Occipital lobe (tissue), 1 donor: ENCODE measurements at regions not wholly inside any gene's neighbourhood (a gene's known extent, or its start where the extent isn't known, plus 50 kb on each side); places are given as distances from the start of the nearest gene placed in this dataset.

Experiments used
- DNase-seq: peaks from one replicate; lab custom pipeline; 2025; lab: John Stamatoyannopoulos, UW

DNA sequence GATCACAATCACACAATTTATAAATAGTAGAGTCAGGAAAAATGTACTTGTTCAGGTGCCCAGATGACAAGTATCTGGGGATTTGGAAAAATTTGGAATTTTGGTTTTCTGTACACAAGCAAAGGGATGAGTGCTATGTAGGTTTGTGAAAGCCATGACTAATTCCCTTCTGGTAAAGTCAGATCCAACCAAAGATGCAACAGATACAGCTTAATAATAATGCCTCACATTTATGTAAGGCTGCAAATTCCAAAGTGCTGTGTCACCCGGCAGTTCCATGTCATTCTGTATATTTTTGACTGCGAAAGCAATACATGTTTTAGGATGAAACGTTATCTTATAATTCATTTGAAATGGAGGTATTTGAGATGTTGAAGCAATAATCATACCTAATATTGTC lies 102.7 kb upstream of the AGBL1 start:
- DNase-seq = no peak

DNA sequence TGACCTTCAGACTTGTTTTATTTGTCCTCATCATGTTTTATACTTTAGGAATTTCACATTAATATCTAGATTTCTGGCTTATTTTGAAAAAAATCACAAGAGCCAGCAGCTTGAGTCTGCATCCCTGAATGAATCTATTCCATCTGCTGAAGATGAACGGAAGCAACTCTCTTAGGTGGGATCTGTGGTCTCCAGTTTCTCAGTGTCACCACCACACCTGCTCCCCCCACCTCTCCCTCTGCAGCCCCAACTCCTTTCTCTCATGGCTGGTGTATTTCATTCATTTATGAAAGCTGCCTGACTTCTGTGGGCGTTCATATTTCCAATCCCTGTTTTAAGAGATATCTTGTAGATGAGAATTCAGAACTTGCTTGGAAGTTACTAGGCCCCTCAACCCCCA lies 102.1 kb upstream of the AGBL1 start:
- DNase-seq = no peak

DNA sequence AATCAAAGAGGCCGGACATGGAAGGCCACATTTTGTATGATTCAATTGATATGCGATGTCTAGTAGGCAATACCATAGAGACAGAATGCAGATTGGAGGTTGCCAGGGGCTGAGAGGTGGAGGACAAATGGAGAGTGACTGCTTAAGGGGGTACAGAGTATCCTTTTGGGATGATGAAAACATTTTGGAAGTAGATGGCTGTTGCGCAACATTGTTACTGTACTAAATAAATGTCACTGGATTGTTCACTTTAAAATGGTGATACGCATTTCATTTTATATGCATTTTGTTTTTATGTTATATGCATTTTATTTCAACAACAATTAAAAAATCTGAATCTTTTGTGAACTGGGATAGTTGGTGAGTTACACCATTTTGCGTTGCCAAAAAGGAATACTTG lies 99.7 kb upstream of the AGBL1 start:
- DNase-seq = no peak

DNA sequence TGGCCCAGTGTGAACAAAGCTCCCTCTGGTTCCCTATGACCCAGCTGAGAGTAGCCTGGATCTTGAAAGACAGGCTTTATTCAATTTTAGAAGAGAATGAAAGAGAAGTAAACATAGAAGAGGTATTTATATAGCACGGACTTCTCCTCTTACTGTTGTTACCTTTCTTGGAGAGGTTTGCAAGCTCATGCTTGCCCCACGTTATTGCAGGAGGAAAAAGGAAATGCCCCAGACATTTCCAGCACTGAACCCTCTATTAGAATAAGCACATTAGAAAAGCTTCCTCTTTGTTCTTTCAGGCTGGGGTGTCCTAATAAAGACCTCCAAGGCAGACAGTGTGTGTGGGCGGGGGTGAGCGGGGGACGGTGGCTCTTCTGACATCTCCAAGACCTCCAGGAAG lies 98.7 kb upstream of the AGBL1 start:
- DNase-seq = no peak

DNA sequence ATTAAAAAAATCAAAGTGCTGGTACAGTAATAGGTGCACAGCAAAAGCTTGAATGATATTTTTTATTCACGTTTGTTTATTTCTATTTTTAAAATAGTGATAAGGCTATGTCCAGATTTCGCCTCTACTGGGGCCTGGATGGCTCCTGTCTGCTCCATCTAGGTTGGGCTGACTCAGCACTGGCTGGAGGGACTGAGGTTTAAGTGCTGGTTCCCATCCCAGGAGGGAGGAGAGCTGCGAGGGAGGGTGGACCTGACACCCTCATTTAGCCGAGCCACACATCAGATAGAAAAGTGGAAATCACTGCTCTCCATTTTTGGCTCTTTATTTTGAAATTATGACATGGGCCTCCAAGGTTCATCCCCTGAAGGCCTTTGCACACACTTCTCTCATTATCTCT lies 95.4 kb upstream of the AGBL1 start:
- DNase-seq = no peak

DNA sequence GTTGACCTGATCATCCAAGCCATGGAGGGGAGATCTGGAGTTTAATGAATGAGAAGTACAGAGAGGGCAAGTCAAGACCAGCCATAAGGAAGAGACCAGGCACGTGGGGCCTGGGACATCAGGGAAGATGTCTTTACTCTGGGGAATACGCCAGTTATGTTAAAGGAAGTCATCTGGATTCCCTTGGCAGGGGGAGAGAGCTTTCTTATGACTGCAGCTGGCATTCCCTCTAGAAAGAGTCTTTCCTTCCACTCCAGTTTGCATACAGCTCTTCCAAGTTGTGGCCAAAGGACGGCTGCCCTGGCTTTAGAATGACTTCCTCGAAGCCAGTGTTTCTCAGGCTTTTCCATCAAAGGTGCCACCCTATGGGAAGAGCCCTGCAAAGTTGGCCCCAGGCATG lies 93.6 kb upstream of the AGBL1 start:
- DNase-seq = no peak

DNA sequence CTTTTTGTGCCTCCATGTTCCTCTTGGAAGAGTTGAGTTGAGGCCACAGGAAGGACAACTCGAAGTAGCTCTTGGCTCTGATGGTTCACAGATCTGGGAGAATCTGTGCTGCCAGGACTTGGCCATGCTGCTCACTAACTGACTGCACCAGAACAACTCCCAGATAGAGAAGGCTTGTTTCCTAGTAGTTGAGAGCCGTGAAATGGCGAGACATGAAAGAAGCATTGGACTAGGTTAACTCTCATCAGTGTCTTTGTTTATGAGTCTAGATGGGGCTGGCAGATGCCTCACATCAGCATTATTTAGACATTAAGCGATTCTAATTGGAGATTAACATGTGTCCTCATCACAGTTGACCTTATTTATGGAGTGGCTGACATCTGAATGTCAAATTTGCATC lies 92.9 kb upstream of the AGBL1 start:
- no peak for DNase-seq

DNA sequence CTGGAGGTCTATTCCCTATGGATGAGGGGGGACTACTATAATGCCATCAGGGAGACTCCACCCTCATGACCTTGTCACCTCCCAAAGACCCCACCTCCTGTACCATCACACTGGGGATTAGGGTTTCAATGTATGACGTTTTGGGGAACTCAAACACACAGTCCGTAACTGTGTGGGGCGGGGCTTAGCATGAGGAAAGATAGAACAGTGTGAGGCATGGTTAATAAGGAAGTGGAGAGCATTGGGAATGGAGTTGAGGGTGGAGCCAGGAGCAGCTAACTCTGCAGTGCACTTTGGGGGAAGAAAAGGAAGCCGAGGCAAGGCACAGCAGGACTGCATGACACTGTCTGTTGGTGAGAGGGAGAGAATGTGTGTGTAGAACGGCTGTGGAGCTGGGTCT lies 90.9 kb upstream of the AGBL1 start:
- no peak for DNase-seq

DNA sequence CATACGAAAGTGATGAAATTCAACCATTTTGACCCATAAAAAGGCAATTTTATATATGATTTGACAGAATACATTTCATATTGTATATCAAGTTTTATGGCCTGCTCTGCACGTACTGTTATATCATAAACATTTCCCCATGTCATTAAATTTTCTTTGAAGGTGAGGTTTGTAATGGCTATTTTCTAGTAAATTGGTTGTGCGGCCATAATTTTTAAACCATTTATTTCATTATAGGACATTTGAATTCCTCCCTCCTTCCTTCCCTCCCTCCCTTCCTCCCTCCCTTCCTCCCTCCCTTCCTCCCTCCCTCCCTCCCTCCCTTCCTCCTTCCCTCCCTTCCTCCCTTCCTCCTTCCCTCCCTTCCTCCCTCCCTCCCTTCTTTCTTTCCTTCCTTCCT lies 87.4 kb upstream of the AGBL1 start:
- DNase-seq = no peak

DNA sequence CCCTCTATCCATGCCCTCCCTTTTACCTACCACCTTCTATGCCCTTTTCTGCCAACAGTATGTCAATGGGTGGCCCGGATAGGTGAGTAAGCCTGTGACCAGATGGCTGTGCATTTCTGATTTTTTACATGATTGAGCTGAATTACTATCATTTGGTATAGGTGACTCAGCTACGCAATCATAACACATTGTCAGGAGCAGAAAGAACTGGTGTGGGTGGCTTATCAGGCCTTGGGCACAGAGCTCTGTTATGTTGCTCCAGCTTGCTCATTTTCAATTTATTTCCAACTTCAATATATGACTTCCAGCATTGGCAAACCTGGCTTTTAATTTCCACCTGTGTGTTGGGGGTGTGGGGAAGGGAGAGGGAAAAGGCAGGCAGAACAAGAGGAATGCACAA lies 86.6 kb upstream of the AGBL1 start:
- no peak for DNase-seq

DNA sequence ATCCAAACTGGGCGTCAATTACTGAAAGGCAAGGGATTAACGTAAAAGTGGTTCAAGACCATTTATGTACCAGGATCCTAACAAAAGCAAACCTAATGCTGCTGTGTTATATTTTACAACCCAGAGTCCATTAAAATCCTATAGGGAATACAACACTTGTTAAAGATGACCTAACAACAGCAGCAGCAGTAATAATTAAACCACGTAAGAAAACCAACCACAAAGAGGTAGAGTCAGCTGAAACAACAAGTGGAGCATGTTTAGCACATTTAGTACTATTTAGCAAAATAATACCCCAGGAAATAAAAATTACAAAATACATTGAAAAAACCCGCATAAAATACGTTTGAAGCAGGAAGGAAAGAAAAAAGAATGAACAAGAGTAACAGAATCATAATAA lies 82.1 kb upstream of the AGBL1 start:
- no peak for DNase-seq

DNA sequence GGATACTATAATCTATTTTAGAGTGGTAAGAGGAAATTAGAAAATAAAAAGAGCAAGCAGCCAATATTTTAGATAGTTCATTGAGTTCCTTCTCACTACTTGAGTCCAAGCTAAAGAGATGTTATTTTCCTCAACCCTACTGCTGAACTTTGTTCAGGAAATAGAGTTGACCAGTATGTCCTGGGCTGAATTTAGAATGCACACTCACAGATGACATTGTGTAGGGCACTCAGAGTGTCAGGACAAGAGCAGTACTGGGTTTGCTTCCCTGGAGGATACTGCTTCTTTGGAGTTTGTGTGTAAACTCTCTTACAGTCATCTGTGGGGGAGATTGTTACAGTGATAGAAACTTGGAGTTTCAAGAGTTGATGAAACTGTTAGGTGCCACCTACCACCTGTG lies 80.0 kb upstream of the AGBL1 start:
- no peak for DNase-seq

DNA sequence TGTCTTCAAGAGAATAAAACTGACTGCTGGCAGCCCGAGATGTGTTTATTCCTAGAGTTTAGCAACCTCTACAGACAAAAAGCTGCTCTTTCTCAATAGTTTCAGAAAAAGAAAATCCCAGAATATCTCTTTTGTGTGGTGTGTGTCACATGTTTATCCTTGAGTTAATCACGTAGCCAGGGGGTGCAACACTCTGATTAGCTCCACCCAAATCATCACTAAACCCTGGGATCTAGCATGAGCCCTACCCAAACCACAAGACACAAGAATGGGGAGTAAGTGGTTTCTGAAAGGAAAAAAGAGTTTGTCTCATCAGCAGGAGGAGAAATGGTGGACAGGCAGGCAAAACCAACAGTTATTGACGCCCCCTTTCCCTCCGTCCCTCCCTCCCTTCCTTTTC lies 78.5 kb upstream of the AGBL1 start:
- no peak for DNase-seq

DNA sequence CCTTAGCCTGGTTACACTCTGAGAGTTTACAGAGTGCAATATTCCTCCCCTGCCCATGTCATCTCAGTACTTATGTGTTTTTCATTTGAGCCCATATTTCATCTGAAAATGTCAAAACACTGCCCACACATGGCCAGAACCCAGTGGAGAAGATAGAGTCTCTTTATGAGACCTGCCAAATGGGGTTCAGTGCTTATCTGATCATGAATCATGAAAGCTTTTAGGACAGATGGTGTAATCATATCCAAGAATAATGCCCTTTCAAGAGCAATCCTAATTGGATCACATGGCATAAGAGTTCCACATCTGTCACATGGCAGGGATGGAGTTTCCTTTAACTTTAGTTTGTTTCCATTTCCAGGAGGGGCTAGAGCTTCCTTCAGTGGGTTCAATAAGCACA lies 77.2 kb upstream of the AGBL1 start:
- DNase-seq = no peak

DNA sequence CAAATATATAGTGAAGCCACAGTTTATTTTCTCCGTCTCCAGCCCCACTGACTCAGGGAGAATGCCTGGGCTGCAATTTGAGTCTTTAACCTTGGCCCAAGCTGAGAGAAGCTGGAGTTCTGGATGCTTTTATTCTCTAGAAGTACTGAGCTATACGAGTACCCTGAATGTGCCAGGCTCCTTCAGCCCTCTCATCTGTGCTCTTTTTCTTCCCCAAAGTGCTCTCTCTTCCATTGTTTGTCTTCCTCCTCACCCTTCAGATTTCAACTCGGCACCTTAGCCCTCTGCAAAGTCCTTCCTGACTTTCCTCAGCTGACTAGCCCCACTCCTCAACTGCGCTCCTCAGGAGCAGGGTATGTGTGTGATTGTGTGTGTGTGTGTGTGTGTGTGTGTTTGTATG lies 75.6 kb upstream of the AGBL1 start:
- no peak for DNase-seq

DNA sequence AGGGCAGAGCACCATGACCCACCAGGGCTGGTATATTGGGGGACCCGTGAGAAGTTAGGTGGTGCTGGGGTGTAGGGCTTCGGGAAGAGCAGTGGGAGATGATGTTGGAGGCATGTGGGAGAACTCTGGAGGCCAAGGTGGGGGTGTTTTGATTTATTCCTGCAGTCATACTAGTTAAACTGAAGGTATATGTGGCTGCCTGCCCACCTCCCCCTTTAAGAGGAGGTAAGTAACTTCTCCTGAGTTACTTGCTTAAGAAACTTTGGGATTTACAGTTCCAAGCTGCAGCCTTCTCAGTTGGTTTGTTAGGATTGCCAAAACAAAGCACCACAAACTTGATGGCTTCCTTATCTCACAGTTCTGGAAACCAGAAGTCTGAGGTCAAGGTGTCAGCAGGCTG lies 73.1 kb upstream of the AGBL1 start:
- DNase-seq = no peak

DNA sequence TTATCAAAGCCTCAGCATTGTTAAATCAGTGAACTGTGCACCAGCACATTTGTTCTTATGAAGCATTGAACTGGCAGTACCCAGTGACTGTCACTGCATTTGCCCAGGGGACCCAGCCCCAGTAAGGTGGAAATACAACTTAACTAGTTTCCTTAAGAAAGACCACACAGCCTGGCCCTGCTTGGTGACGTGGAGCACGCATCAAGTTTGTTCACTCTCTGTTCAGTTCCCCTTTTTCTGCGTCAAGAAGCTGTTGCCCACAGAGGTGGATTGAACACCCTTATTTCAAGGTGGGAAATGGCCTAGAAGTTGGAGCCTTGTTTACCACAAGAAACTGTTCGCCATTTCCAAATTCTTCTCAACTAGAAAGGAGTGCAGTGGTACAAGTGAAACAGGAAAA lies 69.9 kb upstream of the AGBL1 start:
- no peak for DNase-seq

DNA sequence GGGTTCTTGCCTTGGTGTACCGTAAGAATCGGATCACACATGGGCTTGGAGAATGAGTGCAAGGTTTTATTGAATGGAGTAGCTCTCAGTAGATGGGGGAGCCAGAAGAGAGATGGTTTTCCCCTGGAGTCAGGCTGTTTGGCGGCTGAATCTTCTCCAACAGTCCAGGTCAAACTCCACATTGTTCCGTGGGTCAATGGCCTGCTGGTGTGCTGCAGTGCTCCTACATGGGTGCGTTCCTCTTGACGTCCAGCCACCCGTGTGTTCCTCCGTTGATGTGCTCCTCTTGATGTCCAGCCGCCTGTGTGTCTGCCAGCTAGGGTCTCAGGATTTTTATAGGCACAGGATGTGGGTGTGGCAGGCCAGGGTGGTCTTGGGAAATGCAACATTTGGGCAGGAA lies 69.3 kb upstream of the AGBL1 start:
- no peak for DNase-seq

DNA sequence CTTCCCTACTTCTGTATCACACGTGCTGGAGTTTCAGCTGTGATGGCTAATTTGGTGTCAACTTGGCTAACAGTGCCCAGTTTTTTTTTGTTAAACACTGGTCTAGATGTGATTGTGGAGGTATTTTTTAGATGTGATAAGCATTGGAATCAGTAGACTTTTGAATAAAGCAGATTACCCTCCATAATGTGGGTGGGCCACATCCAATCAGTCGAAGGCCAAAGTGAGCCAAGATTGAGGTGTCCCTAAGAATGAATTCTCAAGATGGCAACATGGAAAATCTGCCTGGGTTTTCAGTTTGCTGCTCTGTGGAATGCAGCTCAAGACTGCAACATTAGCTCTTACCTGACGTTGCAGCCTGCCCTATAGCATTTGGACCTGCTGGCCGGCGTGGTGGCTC lies 68.8 kb upstream of the AGBL1 start:
- DNase-seq = no peak

DNA sequence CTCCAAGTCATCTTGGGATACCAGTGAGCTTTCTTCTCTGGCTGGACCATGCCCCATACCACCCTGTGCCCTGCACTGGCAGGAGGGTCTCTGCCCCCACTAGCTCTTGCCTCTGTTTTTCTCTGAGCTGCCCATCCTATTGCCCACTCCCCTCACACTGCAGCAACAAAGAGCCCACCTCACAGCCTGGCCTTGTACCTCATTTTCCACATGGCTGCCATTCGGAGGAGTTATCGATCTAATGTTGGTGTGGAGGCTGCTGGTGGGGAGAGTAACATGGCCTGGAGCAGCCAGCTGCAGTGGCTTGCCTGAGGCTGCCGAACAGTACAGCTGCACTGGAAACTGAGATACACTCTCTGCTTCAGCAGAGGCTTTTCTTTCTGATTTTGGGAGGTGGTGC lies 65.7 kb upstream of the AGBL1 start:
- no peak for DNase-seq

DNA sequence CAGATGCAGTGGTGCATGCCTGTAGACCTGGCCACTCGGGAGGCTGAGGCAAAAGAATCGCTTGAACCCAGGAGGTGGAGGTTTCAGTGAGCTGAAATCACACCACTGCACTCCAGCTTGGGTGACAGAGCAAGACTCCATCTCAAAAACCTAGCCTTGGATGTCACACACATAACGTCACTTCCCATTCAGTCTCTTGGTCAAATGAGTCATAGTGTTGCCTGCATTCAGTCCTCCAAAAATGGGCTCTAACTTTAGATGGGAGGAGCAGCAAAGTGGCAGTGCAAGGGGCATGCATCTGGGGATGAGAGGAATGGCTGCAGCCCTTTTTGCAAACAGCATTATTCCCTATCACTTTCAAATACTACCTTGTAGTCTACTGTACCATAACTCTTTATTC lies 62.9 kb upstream of the AGBL1 start:
- DNase-seq = no peak

DNA sequence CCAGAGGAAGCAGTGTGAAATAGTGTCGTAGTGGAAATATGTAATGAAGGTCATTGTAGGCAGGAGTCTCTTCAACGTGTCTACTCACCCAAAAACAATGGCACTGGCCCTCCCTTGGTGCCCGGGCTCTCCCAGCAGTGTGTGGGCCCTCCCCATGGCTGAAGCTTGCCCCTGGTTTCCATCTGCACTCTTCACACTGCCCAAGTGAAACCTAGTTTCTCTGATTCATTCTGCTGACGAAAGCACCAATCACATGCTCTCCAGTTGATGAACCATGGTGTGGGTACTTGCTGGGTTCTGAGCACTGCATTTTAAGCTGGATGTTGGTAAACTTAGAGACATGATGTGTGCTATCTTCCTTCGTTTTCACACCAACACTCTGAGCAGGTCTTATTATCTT lies 61.0 kb upstream of the AGBL1 start:
- no peak for DNase-seq

DNA sequence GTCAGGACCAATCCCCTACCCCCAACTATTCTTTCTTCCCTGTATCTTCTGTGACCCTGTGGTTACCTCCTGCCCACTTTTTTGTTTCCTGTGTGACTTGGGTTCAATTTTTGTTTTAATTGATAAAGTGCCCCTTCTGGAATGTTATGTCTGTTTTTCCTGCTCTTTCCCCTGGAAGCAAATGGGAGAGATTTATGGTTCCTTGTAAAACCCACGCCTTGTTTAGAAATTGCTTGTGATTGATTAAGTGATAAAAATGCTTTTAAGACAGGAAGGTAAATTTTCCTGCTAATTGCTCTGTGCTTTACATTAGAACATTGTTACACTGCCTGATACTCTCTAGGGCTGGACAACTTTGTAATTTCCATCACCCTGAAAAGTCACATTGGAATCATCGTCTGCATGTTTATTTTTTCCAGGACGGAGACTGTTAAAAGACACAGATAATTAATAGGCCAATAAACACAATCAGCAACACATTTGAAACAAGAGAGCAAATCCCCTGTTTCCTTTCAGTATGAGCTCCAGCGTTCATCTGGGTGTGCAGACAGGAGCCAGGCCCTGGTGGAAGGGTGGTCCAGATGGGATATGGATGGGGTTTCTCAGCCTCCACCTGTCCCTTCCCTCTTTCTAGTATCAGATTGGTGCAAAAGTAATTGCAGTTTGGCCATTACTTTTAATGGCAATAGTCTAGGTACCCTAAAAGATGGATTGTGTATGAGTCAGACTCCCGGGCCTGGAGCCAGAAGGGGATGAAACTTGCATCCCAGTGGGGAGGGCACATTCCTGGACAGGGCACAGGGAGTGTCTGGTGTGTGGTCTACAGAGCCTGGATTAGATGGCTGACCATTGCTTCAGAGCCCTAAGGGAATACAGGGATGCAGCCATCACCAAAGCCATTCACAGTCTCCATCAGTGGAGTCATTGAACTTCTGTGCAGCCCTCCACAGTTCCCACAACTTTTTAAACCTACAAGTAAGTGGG lies 58.1 kb upstream of the AGBL1 start:
- DNase-seq = no peak

DNA sequence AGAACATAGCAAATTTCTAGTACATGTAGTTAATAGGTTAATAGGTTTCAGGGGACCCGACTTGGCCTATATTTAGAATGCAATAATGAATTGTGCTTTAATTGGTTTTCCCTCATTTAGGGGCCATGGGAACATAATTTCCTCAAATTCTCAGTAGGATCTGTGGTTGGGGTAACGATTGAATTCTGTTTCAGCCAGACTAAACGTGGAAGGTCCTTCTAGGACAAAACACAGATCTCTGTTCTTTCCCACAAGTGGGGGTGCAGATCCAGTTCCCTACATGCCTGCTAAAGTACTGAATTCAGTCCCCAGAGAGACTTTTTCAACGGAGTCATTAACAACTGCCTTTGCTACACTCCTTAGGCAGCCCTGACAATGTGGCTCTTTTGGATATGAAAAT lies 50.7 kb upstream of the AGBL1 start:
- no peak for DNase-seq
